ENCODE measurements at regions not wholly inside any gene's neighbourhood (a gene's known extent, or its start where the extent isn't known, plus 50 kb on each side); places are given as distances from the start of the nearest gene placed in this dataset.
"Not testable (repeated sequence)": the region's sequence is repeated elsewhere in the genome, so short reads cannot be mapped to it uniquely, and the experiment has no call there.

GRCh38 chr2:195534971-195535370, 122.1 kb upstream of the SLC39A10 start:
- no peak for DNase-seq

GRCh38 chr2:195533771-195534642, 123.0 kb upstream of the SLC39A10 start:
- no peak for DNase-seq

- DNase-seq: no peak
Measured at GRCh38 chr2:195532628-195533271, 124.3 kb upstream of the SLC39A10 start.

GRCh38 chr2:195532255-195532627, 124.8 kb upstream of the SLC39A10 start:
- DNase-seq: no peak

- DNase-seq: no peak
Measured at GRCh38 chr2:195531754-195532153, 125.3 kb upstream of the SLC39A10 start.

GRCh38 chr2:195523242-195523641, 133.8 kb upstream of the SLC39A10 start:
- not testable (repeated sequence) for DNase-seq

- DNase-seq: no peak
Measured at GRCh38 chr2:195521589-195521988, 135.4 kb upstream of the SLC39A10 start.

- DNase-seq: no peak
Measured at GRCh38 chr2:195520671-195521155, 136.3 kb upstream of the SLC39A10 start.

GRCh38 chr2:195515551-195515950, 141.5 kb upstream of the SLC39A10 start:
- no peak for DNase-seq

- no peak for DNase-seq
Measured at GRCh38 chr2:195514365-195514764, 142.7 kb upstream of the SLC39A10 start.

GRCh38 chr2:195513119-195513518, 143.9 kb upstream of the SLC39A10 start:
- no peak for DNase-seq

- no peak for DNase-seq
Measured at GRCh38 chr2:195509551-195509950, 147.5 kb upstream of the SLC39A10 start.

- DNase-seq: no peak
Measured at GRCh38 chr2:195508139-195508455, 148.9 kb upstream of the SLC39A10 start.

- DNase-seq: no peak
Measured at GRCh38 chr2:195507447-195508138, 149.4 kb upstream of the SLC39A10 start.

- DNase-seq: no peak
Measured at GRCh38 chr2:195505701-195506100, 151.3 kb upstream of the SLC39A10 start.

- DNase-seq: no peak
Measured at GRCh38 chr2:195503208-195503607, 153.8 kb upstream of the SLC39A10 start.

- no peak for DNase-seq
Measured at GRCh38 chr2:195501746-195502145, 155.3 kb upstream of the SLC39A10 start.

GRCh38 chr2:195500879-195501278, 156.1 kb upstream of the SLC39A10 start:
- no peak for DNase-seq

- DNase-seq: no peak
Measured at GRCh38 chr2:195498839-195499490, 158.1 kb upstream of the SLC39A10 start.

- no peak for DNase-seq
Measured at GRCh38 chr2:195498176-195498575, 158.8 kb upstream of the SLC39A10 start.

- DNase-seq: no peak
Measured at GRCh38 chr2:195496991-195497390, 160.0 kb upstream of the SLC39A10 start.

- DNase-seq: no peak
Measured at GRCh38 chr2:195495966-195496365, 161.1 kb upstream of the SLC39A10 start.

- no peak for DNase-seq
Measured at GRCh38 chr2:195495351-195495750, 161.7 kb upstream of the SLC39A10 start.
